ENCODE measurements at regions not wholly inside any gene's neighbourhood (a gene's known extent, or its start where the extent isn't known, plus 50 kb on each side); places are given as distances from the start of the nearest gene placed in this dataset.

DNA sequence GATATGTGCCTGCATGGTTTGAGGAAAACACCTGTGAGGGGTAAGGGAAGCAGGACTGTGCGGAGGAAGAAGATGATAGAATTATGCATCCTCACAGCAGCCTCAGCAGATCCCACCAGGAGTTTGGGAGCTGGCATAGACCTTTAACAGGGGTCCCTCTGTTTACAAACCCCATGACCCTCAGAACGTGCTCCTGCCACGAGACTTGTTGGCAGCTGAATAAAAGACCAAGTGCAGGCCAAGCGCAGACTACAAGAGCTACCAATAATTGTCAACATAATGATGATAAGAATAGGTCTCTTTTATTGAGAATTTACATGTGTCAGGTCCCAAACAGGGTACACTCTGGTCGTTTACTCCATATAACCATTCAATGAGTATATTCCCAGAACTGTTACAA lies 236.0 kb downstream of the MED10 start:
- no peaks in the 10 kb centered on the region for H3K36me3 ChIP-seq (ENCODE audit: control insufficient read depth in 2 of 4, insufficient read depth in 4 of 4, low read length in 3 of 4)
- no peak overlapping the region for H2AK5ac ChIP-seq (ENCODE audit: low read depth, low read length)
- H3K56ac ChIP-seq (replicated peaks; ENCODE audit: insufficient read length, low read depth, low read length) = no peak overlapping the region
- no peak overlapping the region for H3K14ac ChIP-seq (ENCODE audit: insufficient read length)
- H3K9me3 ChIP-seq (ENCODE audit: insufficient read depth in 2 of 2, low read depth in 1 of 2, low read length in 1 of 2) = no peaks in the 10 kb centered on the region
- H3K4me2 ChIP-seq (ENCODE audit: insufficient read depth in 1 of 2, low read depth in 2 of 2, low read length in 2 of 2) = no peak overlapping the region
- H4K8ac ChIP-seq (ENCODE audit: extremely low read depth, insufficient read depth, low read length) = no peak overlapping the region
- no peak overlapping the region for H2BK5ac ChIP-seq (ENCODE audit: low read depth, low read length)
- H2BK20ac ChIP-seq (ENCODE audit: low read length) = no peak overlapping the region
- H3K79me2 ChIP-seq (ENCODE audit: control insufficient read depth in 1 of 2, insufficient read depth in 2 of 2, low read length in 2 of 2) = no peaks in the 10 kb centered on the region
- ChIA-PET POLR2A (ENCODE audit: partially characterized antibody) (no interaction called here), CTCF (ENCODE audit: partially characterized antibody) (interaction anchor here (0.7 kb wide), 1 partner anchor 26 kb away, joined by 3 read pairs; no protein-coding TSS in a partner anchor)
- no peak overlapping the region for H3K27ac ChIP-seq (ENCODE audit: low read depth, low read length)
- no peak overlapping the region for H4K91ac ChIP-seq (replicated peaks; ENCODE audit: insufficient read length, low read length)
- H3K79me1 ChIP-seq (ENCODE audit: low read depth, low read length) = no peaks in the 10 kb centered on the region
- H2BK120ac ChIP-seq (replicated peaks; ENCODE audit: low read depth, low read length) = no peak overlapping the region
- H2BK15ac ChIP-seq (ENCODE audit: low read length) = no peak overlapping the region
- no peaks in the 10 kb centered on the region for H3K23me2 ChIP-seq (ENCODE audit: low read depth, low read length)
- 90% methylated on average over 5 of the region's 5 CpGs; no CpG with 5 or more reads in 1 of the 2 experiments for WGBS, 2 experiments (ENCODE audit: extremely low coverage in 1 of 2, insufficient coverage in 1 of 2, insufficient read length in 1 of 2, insufficient replicate concordance in 2 of 2, low coverage in 1 of 2, low lambda C conversion rate in 2 of 2, missing lambda C conversion rate in 1 of 2)
- no peaks in the 10 kb centered on the region for H3K27me3 ChIP-seq (replicated peaks in 1 of 4; ENCODE audit: control insufficient read depth in 3 of 4, extremely low read depth in 1 of 4, insufficient read depth in 3 of 4, low read length in 3 of 4)
- no peak overlapping the region for H3K4me3 ChIP-seq (ENCODE audit: extremely low read depth in 1 of 4, insufficient read depth in 2 of 4, low read depth in 3 of 4, low read length in 4 of 4)
- H3K9ac ChIP-seq (replicated peaks in 1 of 4; ENCODE audit: extremely low read depth in 1 of 4, low read depth in 3 of 4, low read length in 3 of 4) = no peak overlapping the region
- no peak overlapping the region for H3K4ac ChIP-seq (replicated peaks; ENCODE audit: insufficient read length, low read depth, low read length)
- no peak overlapping the region for H3K23ac ChIP-seq (ENCODE audit: insufficient read length)
- FAIRE-seq (no peak), DNase-seq (ENCODE audit: low read depth in 1 of 2, low spot score in 2 of 2) (no peak)
- H2BK12ac ChIP-seq (ENCODE audit: low read depth, low read length) = no peak overlapping the region
- no peak overlapping the region for H4K5ac ChIP-seq (ENCODE audit: insufficient read length, low read depth, low read length)
- H4K20me1 ChIP-seq (replicated peaks in 1 of 2; ENCODE audit: control insufficient read depth in 1 of 2, insufficient read depth in 2 of 2, low read length in 2 of 2) = no peaks in the 10 kb centered on the region
- peaks cover 0 to 5% (median 3%) of the 10 kb centered on the region in 4 experiments; a peak in 3 of 7 replicates for H3K4me1 ChIP-seq (replicated peaks in 1 of 4; ENCODE audit: control insufficient read depth in 3 of 4, insufficient read depth in 4 of 4, low read length in 3 of 4)
- H3K18ac ChIP-seq (ENCODE audit: extremely low read depth, low read length) = no peak overlapping the region
- no peak overlapping the region for H2AFZ ChIP-seq (ENCODE audit: low read length)
- TF ChIP-seq JUND (IDR thresholded peaks at IDR 0.05; ENCODE audit: low read length) = no peak
- no peak for TF ChIP-seq CBX5 (IDR thresholded peaks at IDR 0.05; ENCODE audit: low read depth, low read length)
- TF ChIP-seq TAF7 (optimal IDR thresholded peaks at IDR 0.05; ENCODE audit: borderline replicate concordance, low read depth, low read length) = no peak
- TF ChIP-seq EZH2 (IDR thresholded peaks at IDR 0.05; ENCODE audit: low read depth, low read length, severe bottlenecking) = no peak
- no peak for TF ChIP-seq RNF2 (IDR thresholded peaks at IDR 0.05; ENCODE audit: borderline replicate concordance, low read depth, low read length, missing control alignments, poor library complexity, severe bottlenecking)
- TF ChIP-seq, protein P1, sequence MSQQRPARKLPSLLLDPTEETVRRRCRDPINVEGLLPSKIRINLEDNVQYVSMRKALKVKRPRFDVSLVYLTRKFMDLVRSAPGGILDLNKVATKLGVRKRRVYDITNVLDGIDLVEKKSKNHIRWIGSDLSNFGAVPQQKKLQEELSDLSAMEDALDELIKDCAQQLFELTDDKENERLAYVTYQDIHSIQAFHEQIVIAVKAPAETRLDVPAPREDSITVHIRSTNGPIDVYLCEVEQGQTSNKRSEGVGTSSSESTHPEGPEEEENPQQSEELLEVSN (IDR thresholded peaks at IDR 0.05) = no peak
- TF ChIP-seq, protein P2, sequence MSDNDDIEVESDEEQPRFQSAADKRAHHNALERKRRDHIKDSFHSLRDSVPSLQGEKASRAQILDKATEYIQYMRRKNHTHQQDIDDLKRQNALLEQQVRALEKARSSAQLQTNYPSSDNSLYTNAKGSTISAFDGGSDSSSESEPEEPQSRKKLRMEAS (IDR thresholded peaks at IDR 0.05) = no peak
- no peak for TF ChIP-seq ZNF274 (IDR thresholded peaks at IDR 0.05; ENCODE audit: borderline replicate concordance, extremely low read depth, low read length)
- TF ChIP-seq GTF2F1 (IDR thresholded peaks at IDR 0.05; ENCODE audit: borderline replicate concordance, low read depth, low read length) = no peak
- TF ChIP-seq HDAC2 (IDR thresholded peaks at IDR 0.05; ENCODE audit: borderline replicate concordance in 1 of 2, low read depth in 2 of 2, low read length in 2 of 2) = no peak
- no peak for TF ChIP-seq TBP (IDR thresholded peaks at IDR 0.05; ENCODE audit: low read depth, low read length)

Data from H1 (cell line).